Activated CD8-positive, alpha-beta memory T cell treated with anti-CD3 and anti-CD28 coated beads, Interleukin-2, amount 10 ng/mL, durations not matched to agents 7 days and 5 days (primary cell): ENCODE measurements at regions not wholly inside any gene's neighbourhood (a gene's known extent, or its start where the extent isn't known, plus 50 kb on each side); places are given as distances from the start of the nearest gene placed in this dataset.

ENCODE experiments used
- ATAC-seq: fragments of 150-1000 bp; cut with Tn5 transposase; one replicate; pipeline ENCODE4 v1.10.0; 2021; ENCODE audit warnings: moderate library complexity
- CTCF ChIA-PET: fragments of 350-600 bp; sonication (Branson Sonifier 250); formaldehyde crosslinking; loops from one replicate; lab custom pipeline; 2021; ENCODE audit warnings: antibody characterized with exemption; lab: Charles Lee
- DNase-seq: peaks from one replicate; pipeline ENCODE4 v3.0.0-alpha.2; 2020
- H3K27ac Mint-ChIP-seq: one replicate; pipeline ENCODE4 v1.8.0; 2021; ENCODE audit warnings: mild to moderate bottlenecking, mixed read lengths
- H3K27me3 Mint-ChIP-seq: one replicate; pipeline ENCODE4 v1.8.0; 2021; ENCODE audit warnings: mixed read lengths
- H3K36me3 Mint-ChIP-seq: one replicate; pipeline ENCODE4 v1.8.0; 2021; ENCODE audit warnings: mild to moderate bottlenecking, mixed read lengths
- H3K4me1 Mint-ChIP-seq: one replicate; pipeline ENCODE4 v1.8.0; 2021; ENCODE audit warnings: mixed read lengths
- H3K4me3 Mint-ChIP-seq: one replicate; pipeline ENCODE4 v1.8.0; 2021; ENCODE audit warnings: mild to moderate bottlenecking, moderate library complexity, mixed read lengths
- H3K9me3 Mint-ChIP-seq: one replicate; pipeline ENCODE4 v1.8.0; 2022; ENCODE audit warnings: low read depth, mixed read lengths

DNA sequence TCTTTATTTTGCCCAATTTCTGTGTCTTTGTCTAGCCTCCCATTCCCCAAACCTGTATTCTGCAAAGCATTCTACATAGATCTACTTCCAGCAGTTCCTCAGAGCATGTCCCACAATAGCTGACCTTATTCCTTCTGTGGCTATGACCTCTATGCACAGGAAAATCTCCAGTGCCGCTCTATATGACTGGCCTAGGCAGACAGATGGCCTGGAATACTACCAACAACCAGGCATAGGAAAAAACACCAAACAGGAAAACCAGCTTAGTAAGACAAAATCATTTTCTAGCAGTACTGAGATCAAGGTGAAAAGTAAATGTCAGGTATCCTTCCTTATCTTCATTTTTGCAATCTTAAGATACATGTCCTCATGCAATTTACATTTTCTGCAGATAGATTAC lies 1115.0 kb downstream of the IGSF11 start:
- H3K27me3 Mint-ChIP-seq, result no peaks in the 10 kb centered on the region
- DNase-seq (no peak), ATAC-seq (no peak)
- no peaks in the 10 kb centered on the region for H3K4me1 Mint-ChIP-seq
- no peak overlapping the region for H3K27ac Mint-ChIP-seq
- no peaks in the 10 kb centered on the region for H3K36me3 Mint-ChIP-seq
- CTCF ChIA-PET, result no interaction called here
- no peak overlapping the region for H3K4me3 Mint-ChIP-seq
- H3K9me3 Mint-ChIP-seq, result peaks cover 3% of the 10 kb centered on the region

GRCh38 chr3:117920253-117920898 lies 1114.3 kb downstream of the IGSF11 start:
- no peaks in the 10 kb centered on the region for H3K27me3 Mint-ChIP-seq
- H3K36me3 Mint-ChIP-seq, result no peaks in the 10 kb centered on the region
- H3K4me3 Mint-ChIP-seq, result no peak overlapping the region
- H3K9me3 Mint-ChIP-seq, result peaks cover 3% of the 10 kb centered on the region
- no peak overlapping the region for H3K27ac Mint-ChIP-seq
- CTCF ChIA-PET, result no interaction called here
- DNase-seq (no peak), ATAC-seq (no peak)
- no peaks in the 10 kb centered on the region for H3K4me1 Mint-ChIP-seq

- H3K36me3 Mint-ChIP-seq, result no peaks in the 10 kb centered on the region
- no peaks in the 10 kb centered on the region for H3K4me1 Mint-ChIP-seq
- DNase-seq (no peak), ATAC-seq (no peak)
- CTCF ChIA-PET, result no interaction called here
- H3K9me3 Mint-ChIP-seq, result peaks cover 3% of the 10 kb centered on the region
- H3K4me3 Mint-ChIP-seq, result no peak overlapping the region
- no peak overlapping the region for H3K27ac Mint-ChIP-seq
- no peaks in the 10 kb centered on the region for H3K27me3 Mint-ChIP-seq
These were observed 1113.2 kb downstream of the IGSF11 start for GRCh38 chr3:117921411-117921810.

GRCh38 chr3:117922039-117922438 lies 1112.6 kb downstream of the IGSF11 start:
- no peaks in the 10 kb centered on the region for H3K4me1 Mint-ChIP-seq
- no peak overlapping the region for H3K27ac Mint-ChIP-seq
- no peak for ATAC-seq
- H3K27me3 Mint-ChIP-seq, result no peaks in the 10 kb centered on the region
- H3K4me3 Mint-ChIP-seq, result no peak overlapping the region
- H3K36me3 Mint-ChIP-seq, result no peaks in the 10 kb centered on the region
- CTCF ChIA-PET, result no interaction called here
- H3K9me3 Mint-ChIP-seq, result peaks cover 3% of the 10 kb centered on the region
- no peak for DNase-seq

DNA sequence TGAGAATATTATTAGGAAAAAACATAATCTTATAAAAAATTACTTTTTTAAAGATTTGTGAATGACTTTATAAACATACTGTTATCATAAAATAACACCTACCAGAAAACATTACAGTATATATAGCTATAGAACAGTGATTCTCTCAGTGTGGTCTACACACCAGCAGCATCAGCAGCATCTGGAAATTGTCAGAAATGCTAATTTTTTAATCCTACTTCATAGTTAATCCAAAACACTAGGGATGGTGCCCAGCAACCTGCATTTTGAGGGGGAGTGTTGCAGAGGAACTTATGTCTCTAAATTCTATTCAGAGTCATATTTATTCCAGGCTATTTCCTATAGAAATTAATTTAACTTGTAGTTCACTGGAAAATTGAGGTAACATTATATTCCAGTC lies 1107.8 kb downstream of the IGSF11 start:
- Mint-ChIP-seq H3K4me1 (no peaks in the 10 kb centered on the region), H3K27me3 (no peaks in the 10 kb centered on the region), H3K9me3 (peaks cover 3% of the 10 kb centered on the region), H3K4me3 (no peak overlapping the region), H3K27ac (no peak overlapping the region), H3K36me3 (no peaks in the 10 kb centered on the region)
- CTCF ChIA-PET, result no interaction called here
- DNase-seq, result no peak
- ATAC-seq, result no peak

DNA sequence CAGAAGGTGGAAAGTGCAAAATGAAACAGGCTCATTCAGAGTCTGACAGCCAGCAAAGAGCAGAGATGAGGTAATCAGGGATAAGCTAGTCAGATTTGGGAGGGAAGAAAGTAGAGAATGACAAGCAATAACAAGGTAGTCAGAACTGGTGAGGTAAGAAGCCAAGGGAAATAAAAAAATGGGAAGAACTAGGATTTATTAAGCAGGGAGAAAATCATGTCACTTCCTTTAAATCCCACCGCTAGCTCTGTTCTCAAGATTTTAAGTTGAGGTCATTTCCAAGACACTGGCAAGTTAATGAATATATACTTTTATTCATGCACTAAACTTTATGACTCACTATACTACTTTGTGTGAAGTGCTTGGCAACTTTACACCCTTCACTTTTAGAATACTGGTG lies 1106.8 kb downstream of the IGSF11 start:
- peaks cover under 1% of the 10 kb centered on the region for H3K9me3 Mint-ChIP-seq
- no peaks in the 10 kb centered on the region for H3K4me1 Mint-ChIP-seq
- no peak overlapping the region for H3K27ac Mint-ChIP-seq
- no peaks in the 10 kb centered on the region for H3K36me3 Mint-ChIP-seq
- CTCF ChIA-PET, result no interaction called here
- H3K4me3 Mint-ChIP-seq, result no peak overlapping the region
- no peaks in the 10 kb centered on the region for H3K27me3 Mint-ChIP-seq
- DNase-seq (no peak), ATAC-seq (no peak)

GRCh38 chr3:117928836-117929235 lies 1105.8 kb downstream of the IGSF11 start:
- H3K36me3 Mint-ChIP-seq, result no peaks in the 10 kb centered on the region
- ATAC-seq (no peak), DNase-seq (no peak)
- no peak overlapping the region for H3K4me3 Mint-ChIP-seq
- H3K9me3 Mint-ChIP-seq, result peaks cover 3% of the 10 kb centered on the region
- CTCF ChIA-PET, result no interaction called here
- H3K4me1 Mint-ChIP-seq, result no peaks in the 10 kb centered on the region
- H3K27ac Mint-ChIP-seq, result no peak overlapping the region
- H3K27me3 Mint-ChIP-seq, result no peaks in the 10 kb centered on the region

DNA sequence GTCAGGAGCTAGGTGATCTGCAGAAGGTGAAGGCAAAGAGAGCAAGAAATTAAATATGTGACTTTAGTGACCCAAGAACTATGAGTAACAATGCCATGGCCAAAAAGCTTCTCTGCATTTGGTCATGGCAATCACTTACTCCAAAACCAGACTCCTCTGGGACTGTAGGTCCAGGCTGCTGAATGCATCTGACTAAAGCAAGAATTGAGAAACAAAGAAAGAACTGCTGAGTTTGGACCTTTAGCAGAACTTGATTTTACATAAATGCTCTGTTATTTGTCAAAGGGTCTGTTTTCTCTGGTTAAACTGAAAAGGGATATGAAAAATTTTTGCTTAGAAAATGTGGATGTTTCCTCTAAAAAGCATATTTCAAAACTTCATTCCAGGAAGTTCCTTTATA lies 1102.2 kb downstream of the IGSF11 start:
- Mint-ChIP-seq H3K36me3 (no peaks in the 10 kb centered on the region), H3K4me1 (no peaks in the 10 kb centered on the region), H3K4me3 (no peak overlapping the region), H3K27ac (no peak overlapping the region), H3K27me3 (no peaks in the 10 kb centered on the region), H3K9me3 (peaks cover 3% of the 10 kb centered on the region)
- CTCF ChIA-PET, result interaction anchor here (0.9 kb wide), 1 partner anchor 251 kb away, joined by 3 read pairs; no protein-coding TSS in a partner anchor
- no peak for DNase-seq
- ATAC-seq, result no peak

GRCh38 chr3:117936159-117936558 lies 1098.5 kb downstream of the IGSF11 start:
- ATAC-seq (no peak), DNase-seq (no peak)
- Mint-ChIP-seq H3K9me3 (peaks cover 3% of the 10 kb centered on the region), H3K36me3 (no peaks in the 10 kb centered on the region), H3K4me3 (no peak overlapping the region), H3K4me1 (no peaks in the 10 kb centered on the region), H3K27ac (no peak overlapping the region), H3K27me3 (no peaks in the 10 kb centered on the region)
- CTCF ChIA-PET, result no interaction called here

DNA sequence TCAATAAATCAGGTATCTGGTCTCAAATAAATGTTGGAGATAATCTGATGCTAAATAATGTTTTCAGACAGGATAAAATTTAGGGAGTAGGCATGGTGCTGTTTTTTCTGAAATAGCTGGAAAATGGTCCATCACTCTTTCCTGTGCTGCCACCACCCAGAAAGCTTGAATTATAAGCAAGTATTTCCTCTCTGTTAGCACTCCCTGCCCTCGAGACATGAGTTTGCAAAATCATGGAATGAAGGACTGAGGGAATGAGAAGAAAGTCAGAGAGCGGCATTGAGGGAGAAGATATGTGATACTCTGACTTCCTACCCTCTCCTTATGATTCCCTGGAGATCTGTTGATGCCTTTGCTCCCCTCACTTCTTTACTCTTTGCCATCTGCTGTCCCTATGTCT lies 1095.7 kb downstream of the IGSF11 start:
- no peaks in the 10 kb centered on the region for H3K36me3 Mint-ChIP-seq
- DNase-seq, result no peak
- no peak for ATAC-seq
- H3K9me3 Mint-ChIP-seq, result no peaks in the 10 kb centered on the region
- CTCF ChIA-PET, result no interaction called here
- H3K4me1 Mint-ChIP-seq, result no peaks in the 10 kb centered on the region
- no peak overlapping the region for H3K4me3 Mint-ChIP-seq
- H3K27ac Mint-ChIP-seq, result no peak overlapping the region
- H3K27me3 Mint-ChIP-seq, result no peaks in the 10 kb centered on the region

- H3K27ac Mint-ChIP-seq, result no peak overlapping the region
- no peak for DNase-seq
- no peaks in the 10 kb centered on the region for H3K27me3 Mint-ChIP-seq
- H3K4me1 Mint-ChIP-seq, result no peaks in the 10 kb centered on the region
- no peak for ATAC-seq
- H3K4me3 Mint-ChIP-seq, result no peak overlapping the region
- CTCF ChIA-PET, result no interaction called here
- no peaks in the 10 kb centered on the region for H3K9me3 Mint-ChIP-seq
- no peaks in the 10 kb centered on the region for H3K36me3 Mint-ChIP-seq
These were observed 1095.1 kb downstream of the IGSF11 start for GRCh38 chr3:117939425-117940027.

GRCh38 chr3:117941015-117941414 lies 1093.6 kb downstream of the IGSF11 start:
- DNase-seq (no peak), ATAC-seq (no peak)
- H3K27ac Mint-ChIP-seq, result no peak overlapping the region
- H3K4me3 Mint-ChIP-seq, result no peak overlapping the region
- no peaks in the 10 kb centered on the region for H3K4me1 Mint-ChIP-seq
- H3K9me3 Mint-ChIP-seq, result no peaks in the 10 kb centered on the region
- no peaks in the 10 kb centered on the region for H3K27me3 Mint-ChIP-seq
- H3K36me3 Mint-ChIP-seq, result no peaks in the 10 kb centered on the region
- CTCF ChIA-PET, result no interaction called here

GRCh38 chr3:117941756-117942155 lies 1092.9 kb downstream of the IGSF11 start:
- DNase-seq, result no peak
- Mint-ChIP-seq H3K4me3 (no peak overlapping the region), H3K4me1 (no peaks in the 10 kb centered on the region), H3K27me3 (no peaks in the 10 kb centered on the region), H3K9me3 (no peaks in the 10 kb centered on the region), H3K27ac (no peak overlapping the region), H3K36me3 (no peaks in the 10 kb centered on the region)
- CTCF ChIA-PET, result no interaction called here
- no peak for ATAC-seq

- Mint-ChIP-seq H3K4me1 (no peaks in the 10 kb centered on the region), H3K4me3 (no peak overlapping the region), H3K36me3 (no peaks in the 10 kb centered on the region), H3K27me3 (no peaks in the 10 kb centered on the region), H3K9me3 (peaks cover 3% of the 10 kb centered on the region), H3K27ac (no peak overlapping the region)
- DNase-seq (no peak), ATAC-seq (no peak)
- CTCF ChIA-PET, result no interaction called here
These were observed 1080.5 kb downstream of the IGSF11 start for GRCh38 chr3:117954131-117954530.
